ENCODE measurements at regions not wholly inside any gene's neighbourhood (a gene's known extent, or its start where the extent isn't known, plus 50 kb on each side); places are given as distances from the start of the nearest gene placed in this dataset. TPM values are rescaled to one million over a fixed set of nuclear protein-coding genes. Genes with fewer than 3 reads are reported as not detected.

- H3K27me3 ChIP-seq: no peaks in the 10 kb centered on the region
- no peak overlapping the region for H3K4me2 ChIP-seq
- H3K4me3 ChIP-seq: no peak overlapping the region
- Mint-ChIP-seq H3K4me1 (no peaks in the 10 kb centered on the region), H3K27ac (no peak overlapping the region), H3K9me3 (peaks cover 14% of the 10 kb centered on the region), H3K36me3 (no peaks in the 10 kb centered on the region), H3K4me3 (no peak overlapping the region), H3K27me3 (ENCODE audit: insufficient read depth, low read depth) (no peaks in the 10 kb centered on the region)
- H3K9ac ChIP-seq: no peak overlapping the region
- H3K27ac ChIP-seq: no peak overlapping the region
- no peaks in the 10 kb centered on the region for H3K79me2 ChIP-seq (ENCODE audit: low read depth)
- no peak for TF ChIP-seq CTCF (IDR thresholded peaks at IDR 0.05)
- no peaks in the 10 kb centered on the region for H3K36me3 ChIP-seq
- DNase-seq (ENCODE audit: low spot score): no peak
- no peaks in the 10 kb centered on the region for H3K9me3 ChIP-seq (ENCODE audit: low read depth)
- no peaks in the 10 kb centered on the region for H3K4me1 ChIP-seq
- no peaks in the 10 kb centered on the region for H3F3A ChIP-seq (ENCODE audit: low read depth)
- H2AFZ ChIP-seq (replicated peaks): no peak overlapping the region
- H4K20me1 ChIP-seq (ENCODE audit: low read depth): no peaks in the 10 kb centered on the region
These were observed 60.4 kb upstream of the RSPO3 start for GRCh38 chr6:127058027-127058426.

DNA sequence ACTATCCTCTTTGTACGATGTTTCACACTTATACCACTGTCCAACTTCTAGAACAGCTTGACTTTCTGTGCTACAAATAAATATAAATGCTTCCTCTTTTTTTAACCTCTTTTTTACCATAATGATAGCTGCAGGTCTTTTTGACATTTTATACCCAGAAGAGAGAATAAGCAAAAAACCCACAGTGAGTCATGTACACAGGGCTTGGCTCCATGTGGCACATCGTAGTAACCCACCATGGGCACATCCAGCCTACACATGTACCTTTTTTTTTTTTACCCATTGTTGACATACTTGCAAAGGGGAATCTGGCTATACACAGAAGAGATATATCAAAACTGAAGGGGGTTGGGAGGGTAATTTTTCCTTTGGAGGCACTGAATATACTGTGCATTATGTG is 59.5 kb upstream of the RSPO3 start:
- H3K27me3 ChIP-seq: no peaks in the 10 kb centered on the region
- no peaks in the 10 kb centered on the region for H3K79me2 ChIP-seq (ENCODE audit: low read depth)
- no peaks in the 10 kb centered on the region for H3K9me3 ChIP-seq (ENCODE audit: low read depth)
- Mint-ChIP-seq H3K4me1 (no peaks in the 10 kb centered on the region), H3K27me3 (ENCODE audit: insufficient read depth, low read depth) (no peaks in the 10 kb centered on the region), H3K4me3 (no peak overlapping the region), H3K9me3 (peaks cover 14% of the 10 kb centered on the region), H3K36me3 (no peaks in the 10 kb centered on the region), H3K27ac (no peak overlapping the region)
- H3F3A ChIP-seq (ENCODE audit: low read depth): no peaks in the 10 kb centered on the region
- no peak overlapping the region for H3K27ac ChIP-seq
- H3K9ac ChIP-seq: no peak overlapping the region
- DNase-seq (ENCODE audit: low spot score): no peak
- no peak overlapping the region for H3K4me3 ChIP-seq
- TF ChIP-seq EZH2phosphoT487 (IDR thresholded peaks at IDR 0.05): no peak
- TF ChIP-seq CTCF (IDR thresholded peaks at IDR 0.05): no peak
- TF ChIP-seq EZH2 (IDR thresholded peaks at IDR 0.05): no peak
- H3K4me2 ChIP-seq: no peak overlapping the region
- H3K36me3 ChIP-seq: no peaks in the 10 kb centered on the region
- no peaks in the 10 kb centered on the region for H3K4me1 ChIP-seq
- no peak overlapping the region for H2AFZ ChIP-seq (replicated peaks)
- H4K20me1 ChIP-seq (ENCODE audit: low read depth): no peaks in the 10 kb centered on the region

MicroRNA genes in the stretch of these regions (microRNA counts, 767-probe panel; counts per million panel counts)
- 460 counts per million, percentile 90 among the panel's probes with 10 or more counts for microRNA hsa-miR-588

Small RNA genes in the stretch of these regions (microRNA-seq; reads per million reads assigned to microRNA genes)
- gene MIR588: 0.73 reads per million

Small RNA genes in the stretch of these regions (small RNA-seq; reads per million reads assigned to genes)
- not detected for gene MIR588
- not detected for gene RNU6-200P

Data from neural progenitor cell (in vitro differentiated cells).